ENCODE measurements at regions not wholly inside any gene's neighbourhood (a gene's known extent, or its start where the extent isn't known, plus 50 kb on each side); places are given as distances from the start of the nearest gene placed in this dataset.

- intact Hi-C loops (cut with DNase I; ENCODE audit: low total_unique reads), result no loop called here
- no peak overlapping the region for H3K4me3 ChIP-seq
- no peak for DNase-seq (ENCODE audit: low spot score in 2 of 2)
- no peaks in the 10 kb centered on the region for H3K36me3 ChIP-seq
- no peaks in the 10 kb centered on the region for H3K27me3 ChIP-seq
- no peaks in the 10 kb centered on the region for H3K9me3 ChIP-seq
- H3K27ac ChIP-seq, result no peak overlapping the region
- no peaks in the 10 kb centered on the region for H3K4me1 ChIP-seq
- TF ChIP-seq CTCF (IDR thresholded peaks at IDR 0.05), result no peak
- TF ChIP-seq POLR2A (IDR thresholded peaks at IDR 0.05), result no peak
- no peak for TF ChIP-seq POLR2AphosphoS5 (IDR thresholded peaks at IDR 0.05)
Observed at GRCh38 chr5:89016741-89017303, 133.8 kb upstream of the MEF2C start.

GRCh38 chr5:89015409-89015808, 132.4 kb upstream of the MEF2C start:
- no peaks in the 10 kb centered on the region for H3K36me3 ChIP-seq
- no peaks in the 10 kb centered on the region for H3K27me3 ChIP-seq
- DNase-seq (ENCODE audit: low spot score in 2 of 2), result no peak
- H3K4me3 ChIP-seq, result no peak overlapping the region
- intact Hi-C loops (cut with DNase I; ENCODE audit: low total_unique reads), result no loop called here
- no peaks in the 10 kb centered on the region for H3K9me3 ChIP-seq
- no peaks in the 10 kb centered on the region for H3K4me1 ChIP-seq
- no peak for TF ChIP-seq POLR2A (IDR thresholded peaks at IDR 0.05)
- no peak overlapping the region for H3K27ac ChIP-seq

DNA sequence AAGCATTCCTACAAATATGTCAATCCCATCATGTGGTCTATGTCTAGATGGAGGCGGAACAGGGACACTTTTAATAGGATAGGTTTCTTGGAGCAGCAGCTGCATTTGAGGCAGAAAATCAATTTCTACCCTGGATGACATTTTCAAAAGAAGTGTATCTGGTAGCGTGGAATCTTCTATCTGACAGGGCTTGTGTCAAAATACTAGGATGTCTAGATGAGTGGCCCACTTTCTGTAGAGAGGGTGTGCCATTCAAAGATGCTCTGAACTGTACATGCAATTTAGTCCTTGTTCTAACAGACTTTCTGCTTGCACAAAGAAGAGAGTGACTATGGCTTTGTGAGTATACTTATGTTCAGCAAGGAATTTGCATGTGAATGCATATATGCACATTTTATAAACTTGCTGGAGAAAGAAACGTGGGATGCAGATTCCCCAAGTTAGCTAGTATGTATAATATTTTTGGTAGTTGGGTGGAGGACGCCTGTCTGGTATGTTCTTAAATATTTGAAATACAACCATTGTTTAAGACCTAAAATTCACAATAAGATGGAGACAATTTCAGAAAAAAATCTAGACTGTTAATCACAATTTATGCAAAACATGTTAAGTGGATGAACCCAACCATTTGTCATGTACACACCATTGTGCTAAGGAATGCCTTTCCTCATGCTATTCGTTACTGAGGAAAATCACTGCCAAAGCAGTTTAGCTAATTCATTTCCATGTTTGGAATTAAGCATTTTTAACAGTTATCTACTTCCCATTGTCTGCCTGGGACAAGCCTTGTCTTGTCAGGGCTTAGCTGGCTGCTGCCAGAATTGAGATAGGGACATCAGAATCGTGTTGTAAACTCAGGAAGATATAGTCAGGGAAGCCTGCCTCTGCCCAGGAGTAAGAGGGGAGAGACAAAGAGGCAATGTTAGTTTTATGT, 129.1 kb upstream of the MEF2C start:
- DNase-seq (ENCODE audit: low spot score in 2 of 2), result no peak
- no peaks in the 10 kb centered on the region for H3K4me1 ChIP-seq
- no peak for TF ChIP-seq POLR2AphosphoS5 (IDR thresholded peaks at IDR 0.05)
- no peak for TF ChIP-seq CTCF (IDR thresholded peaks at IDR 0.05)
- TF ChIP-seq POLR2A (IDR thresholded peaks at IDR 0.05), result no peak

DNA sequence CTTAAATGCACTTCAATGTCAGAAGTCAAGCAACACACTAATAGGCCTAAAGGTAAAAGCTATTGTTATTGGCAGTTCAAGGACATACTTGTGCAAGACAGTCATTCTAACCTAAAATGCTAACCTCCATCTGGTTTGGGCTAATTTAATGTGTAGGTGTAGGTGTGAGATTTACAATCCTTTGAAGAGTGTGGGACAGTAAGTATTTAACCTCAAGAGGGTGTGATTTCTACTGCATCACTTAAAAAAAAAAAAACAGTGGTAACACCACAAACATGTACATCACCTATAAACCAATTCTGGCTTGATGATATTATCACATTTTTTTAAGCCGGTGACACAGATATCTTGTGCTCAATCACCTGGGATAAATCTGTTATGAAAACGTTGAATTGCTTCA, 127.5 kb upstream of the MEF2C start:
- DNase-seq (ENCODE audit: low spot score in 2 of 2), result no peak
- Histone ChIP-seq H3K9me3 (no peaks in the 10 kb centered on the region), H3K36me3 (no peaks in the 10 kb centered on the region), H3K27me3 (no peaks in the 10 kb centered on the region), H3K4me1 (no peaks in the 10 kb centered on the region), H3K4me3 (no peak overlapping the region), H3K27ac (no peak overlapping the region)
- intact Hi-C loops (cut with DNase I; ENCODE audit: low total_unique reads), result no loop called here
- no peak for TF ChIP-seq POLR2A (IDR thresholded peaks at IDR 0.05)
- TF ChIP-seq POLR2AphosphoS5 (IDR thresholded peaks at IDR 0.05), result no peak
- no peak for TF ChIP-seq CTCF (IDR thresholded peaks at IDR 0.05)

More for the DNA sequence above, 129.1 kb upstream of the MEF2C start:
- Histone ChIP-seq H3K36me3 (no peaks in the 10 kb centered on the region), H3K4me3 (no peak overlapping the region), H3K27me3 (no peaks in the 10 kb centered on the region), H3K27ac (no peak overlapping the region), H3K9me3 (no peaks in the 10 kb centered on the region)
- intact Hi-C loops (cut with DNase I; ENCODE audit: low total_unique reads), result no loop called here

DNA sequence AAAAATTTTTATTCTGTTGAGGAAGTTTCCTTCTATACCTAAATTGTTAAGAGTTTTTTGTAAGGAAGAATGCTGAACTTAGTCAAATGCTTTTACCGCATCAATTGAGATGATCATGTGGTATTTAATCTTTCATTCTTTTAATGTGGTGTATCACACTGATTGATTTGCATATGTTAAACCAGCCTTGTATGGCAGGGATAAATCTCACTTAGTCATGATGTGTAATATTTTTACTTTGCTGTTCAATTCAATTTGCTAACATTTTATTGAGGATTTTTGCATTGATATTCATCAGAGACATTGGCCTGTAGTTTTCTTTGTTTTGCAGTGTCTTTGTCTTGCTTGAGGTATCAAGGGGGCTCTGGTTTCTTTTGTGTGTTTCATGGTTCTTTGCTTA, 125.3 kb upstream of the MEF2C start:
- intact Hi-C loops (cut with DNase I; ENCODE audit: low total_unique reads), result no loop called here
- Histone ChIP-seq H3K36me3 (no peaks in the 10 kb centered on the region), H3K9me3 (peaks cover 0 to 6% of the 10 kb centered on the region in 2 donors), H3K4me1 (no peaks in the 10 kb centered on the region), H3K27ac (no peak overlapping the region), H3K4me3 (no peak overlapping the region), H3K27me3 (no peaks in the 10 kb centered on the region)
- TF ChIP-seq POLR2A (IDR thresholded peaks at IDR 0.05), result no peak
- TF ChIP-seq CTCF (IDR thresholded peaks at IDR 0.05), result no peak
- TF ChIP-seq POLR2AphosphoS5 (IDR thresholded peaks at IDR 0.05), result no peak
- DNase-seq (ENCODE audit: low spot score in 2 of 2), result no peak
